Parathyroid adenoma (tissue), 2 donors: ENCODE measurements at regions not wholly inside any gene's neighbourhood (a gene's known extent, or its start where the extent isn't known, plus 50 kb on each side); places are given as distances from the start of the nearest gene placed in this dataset.

Experiments
- H2AFZ ChIP-seq: fragments of 300-600 bp; sonication (generic); one replicate; pipeline ENCODE4 v1.7.0; 2017; ENCODE audit warnings: antibody characterized with exemption, mild to moderate bottlenecking
- H3K27ac ChIP-seq: fragments of 300-600 bp; sonication (generic); one replicate; pipeline ENCODE4 v1.7.0; 2017
- H3K27me3 ChIP-seq: fragments of 300-600 bp; sonication (generic); one replicate; pipeline ENCODE4 v1.7.0; 2017; ENCODE audit warnings: low read length; ENCODE audit not compliant: control insufficient read depth, insufficient read depth
- H3K36me3 ChIP-seq: fragments of 300-600 bp; sonication (generic); one replicate; pipeline ENCODE4 v1.7.0; 2017; ENCODE audit warnings: low read length; ENCODE audit not compliant: control insufficient read depth, insufficient read depth
- H3K4me1 ChIP-seq: fragments of 300-600 bp; sonication (generic); one replicate; pipeline ENCODE4 v1.7.0; 2017; ENCODE audit warnings: control low read depth
- H3K4me2 ChIP-seq: fragments of 300-600 bp; sonication (generic); one replicate; pipeline ENCODE4 v1.7.0; 2017; ENCODE audit warnings: low read length
- H3K4me3 ChIP-seq: fragments of 300-600 bp; sonication (generic); one replicate; pipeline ENCODE4 v1.7.0; 2017; ENCODE audit warnings: low read depth, low read length
- H3K79me2 ChIP-seq: fragments of 300-600 bp; sonication (generic); one replicate; pipeline ENCODE4 v1.7.0; 2017; ENCODE audit warnings: control low read depth
- H3K9ac ChIP-seq: fragments of 300-600 bp; sonication (generic); one replicate; pipeline ENCODE4 v1.7.0; 2017; ENCODE audit warnings: mild to moderate bottlenecking
- H3K9me3 ChIP-seq: fragments of 300-600 bp; sonication (generic); one replicate; pipeline ENCODE4 v1.7.0; 2017; ENCODE audit warnings: low read length; ENCODE audit not compliant: control insufficient read depth
- TF ChIP-seq, protein P1 (sequence below): fragments of 300-600 bp; sonication (generic); IDR thresholded peaks from one replicate; pipeline ENCODE4 v1.7.0; 2017; ENCODE audit warnings: antibody characterized with exemption, mild to moderate bottlenecking
- donor health status: primary hyperparathyroidism.

DNA sequence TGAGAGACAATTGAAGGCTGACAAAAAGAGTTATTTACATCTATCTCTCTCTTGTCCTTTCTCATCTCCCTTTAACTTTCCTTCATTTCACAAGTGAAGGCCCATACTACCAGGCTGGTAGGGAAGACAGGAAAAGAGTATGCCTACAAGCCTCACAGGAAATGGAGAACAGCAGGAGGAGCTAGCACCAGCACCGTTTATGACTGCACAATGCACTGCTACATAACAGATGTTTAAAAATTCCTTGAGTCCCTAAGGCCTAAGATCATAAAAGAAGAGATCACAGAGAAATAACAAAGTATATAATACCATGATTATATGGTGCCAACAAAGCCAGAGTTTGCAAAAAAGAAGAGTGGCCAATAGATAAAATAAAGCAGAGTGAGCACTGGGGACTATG, 194.8 kb downstream of the UNC5CL start:
- Histone ChIP-seq H2AFZ (no peak overlapping the region), H3K4me2 (no peak overlapping the region), H3K9ac (no peak overlapping the region), H3K27me3 (no peaks in the 10 kb centered on the region), H3K4me3 (no peak overlapping the region), H3K79me2 (no peaks in the 10 kb centered on the region), H3K36me3 (no peaks in the 10 kb centered on the region), H3K4me1 (no peaks in the 10 kb centered on the region), H3K9me3 (no peaks in the 10 kb centered on the region), H3K27ac (no peak overlapping the region)
- TF ChIP-seq, protein P1, sequence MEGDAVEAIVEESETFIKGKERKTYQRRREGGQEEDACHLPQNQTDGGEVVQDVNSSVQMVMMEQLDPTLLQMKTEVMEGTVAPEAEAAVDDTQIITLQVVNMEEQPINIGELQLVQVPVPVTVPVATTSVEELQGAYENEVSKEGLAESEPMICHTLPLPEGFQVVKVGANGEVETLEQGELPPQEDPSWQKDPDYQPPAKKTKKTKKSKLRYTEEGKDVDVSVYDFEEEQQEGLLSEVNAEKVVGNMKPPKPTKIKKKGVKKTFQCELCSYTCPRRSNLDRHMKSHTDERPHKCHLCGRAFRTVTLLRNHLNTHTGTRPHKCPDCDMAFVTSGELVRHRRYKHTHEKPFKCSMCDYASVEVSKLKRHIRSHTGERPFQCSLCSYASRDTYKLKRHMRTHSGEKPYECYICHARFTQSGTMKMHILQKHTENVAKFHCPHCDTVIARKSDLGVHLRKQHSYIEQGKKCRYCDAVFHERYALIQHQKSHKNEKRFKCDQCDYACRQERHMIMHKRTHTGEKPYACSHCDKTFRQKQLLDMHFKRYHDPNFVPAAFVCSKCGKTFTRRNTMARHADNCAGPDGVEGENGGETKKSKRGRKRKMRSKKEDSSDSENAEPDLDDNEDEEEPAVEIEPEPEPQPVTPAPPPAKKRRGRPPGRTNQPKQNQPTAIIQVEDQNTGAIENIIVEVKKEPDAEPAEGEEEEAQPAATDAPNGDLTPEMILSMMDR: no peak

DNA sequence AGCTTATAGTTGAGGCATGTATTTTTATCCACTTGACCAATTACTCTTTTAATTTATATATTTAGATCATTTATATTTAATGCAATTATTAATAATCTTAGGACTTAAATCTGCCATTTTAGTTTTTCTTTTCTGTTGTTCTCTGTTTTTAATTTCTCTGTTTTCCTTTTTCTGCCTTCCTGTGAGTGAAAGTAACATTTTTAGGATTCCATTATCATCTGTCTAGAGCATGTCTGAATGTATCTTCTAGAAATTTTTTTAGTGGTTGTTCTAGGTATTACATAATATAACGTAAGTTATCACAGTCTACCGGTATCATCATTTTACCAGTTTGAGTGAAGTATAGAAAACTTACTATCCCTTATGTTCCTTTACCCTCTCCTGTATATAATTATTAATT, 197.3 kb downstream of the UNC5CL start:
- Histone ChIP-seq H3K36me3 (no peaks in the 10 kb centered on the region), H3K9ac (no peak overlapping the region), H3K27me3 (no peaks in the 10 kb centered on the region), H3K79me2 (no peaks in the 10 kb centered on the region), H2AFZ (no peak overlapping the region), H3K4me3 (no peak overlapping the region), H3K27ac (no peak overlapping the region), H3K4me1 (no peaks in the 10 kb centered on the region), H3K4me2 (no peak overlapping the region), H3K9me3 (no peaks in the 10 kb centered on the region)
- TF ChIP-seq, protein P1: no peak

DNA sequence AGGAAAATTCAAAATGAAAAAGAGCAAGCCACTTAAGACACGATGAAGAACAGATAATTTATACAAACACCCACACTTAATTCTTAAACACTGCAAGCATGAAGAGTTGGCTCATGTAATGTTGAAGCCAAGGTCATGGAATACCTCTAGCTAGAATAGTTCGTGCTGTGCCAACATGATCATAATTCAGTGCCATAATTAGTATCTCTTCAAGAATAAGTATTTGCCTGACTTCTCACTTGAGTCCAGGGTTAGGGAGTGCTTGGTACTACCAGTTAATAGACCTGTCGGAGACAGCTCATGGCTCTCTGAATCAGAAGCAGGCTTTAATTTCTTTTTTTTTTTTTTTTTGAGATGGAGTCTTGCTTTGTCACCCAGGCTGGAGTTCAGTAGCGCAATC, 206.3 kb downstream of the UNC5CL start:
- Histone ChIP-seq H3K4me3 (no peak overlapping the region), H3K27ac (no peak overlapping the region), H3K9ac (no peak overlapping the region), H3K4me2 (no peak overlapping the region), H2AFZ (no peak overlapping the region), H3K36me3 (no peaks in the 10 kb centered on the region), H3K9me3 (no peaks in the 10 kb centered on the region), H3K4me1 (no peaks in the 10 kb centered on the region), H3K27me3 (no peaks in the 10 kb centered on the region), H3K79me2 (no peaks in the 10 kb centered on the region)
- TF ChIP-seq, protein P1: no peak

DNA sequence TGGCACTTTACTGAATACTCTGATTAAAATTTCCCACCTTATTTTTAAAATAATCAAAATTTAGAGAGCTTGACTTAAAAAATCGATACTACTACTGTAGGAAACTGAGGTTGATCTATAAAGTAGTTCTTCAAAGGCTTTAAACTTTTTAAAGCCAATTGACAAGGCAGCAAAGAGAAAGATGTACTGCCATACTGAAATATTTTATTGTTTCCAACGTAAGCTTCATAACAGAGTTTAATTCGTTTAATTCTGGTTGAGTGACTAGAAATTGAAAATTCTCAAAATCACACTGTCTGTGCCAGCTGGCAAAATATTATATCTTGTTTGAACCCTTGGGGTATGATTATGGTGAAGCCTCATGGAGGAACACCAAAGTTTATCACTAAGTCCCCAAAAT, 207.6 kb downstream of the UNC5CL start:
- Histone ChIP-seq H3K27me3 (no peaks in the 10 kb centered on the region), H3K79me2 (no peaks in the 10 kb centered on the region), H3K4me1 (no peaks in the 10 kb centered on the region), H2AFZ (no peak overlapping the region), H3K4me2 (no peak overlapping the region), H3K36me3 (no peaks in the 10 kb centered on the region), H3K4me3 (no peak overlapping the region), H3K27ac (no peak overlapping the region), H3K9me3 (no peaks in the 10 kb centered on the region), H3K9ac (no peak overlapping the region)
- TF ChIP-seq, protein P1: no peak

DNA sequence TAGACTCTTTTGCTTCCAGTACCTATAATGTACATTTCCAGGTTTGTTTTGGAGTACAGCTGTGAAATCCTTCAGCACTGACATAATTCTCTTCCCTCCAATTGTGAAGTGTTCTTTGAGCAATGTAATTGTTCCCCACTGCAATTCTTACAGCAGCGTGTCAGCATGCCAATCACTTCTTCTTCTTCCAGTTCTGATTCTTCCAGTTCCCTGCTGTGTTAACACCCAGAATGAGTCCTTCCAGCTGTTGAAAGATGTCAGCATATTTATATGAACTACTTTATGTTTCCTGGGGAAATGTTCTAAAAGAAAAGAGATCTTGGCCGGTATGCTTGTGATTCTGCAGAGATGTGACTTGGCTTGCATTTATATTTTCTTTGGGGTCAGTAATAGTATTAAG, 213.9 kb downstream of the UNC5CL start:
- Histone ChIP-seq H2AFZ (no peak overlapping the region), H3K4me1 (no peaks in the 10 kb centered on the region), H3K36me3 (no peaks in the 10 kb centered on the region), H3K79me2 (no peaks in the 10 kb centered on the region), H3K9me3 (no peaks in the 10 kb centered on the region), H3K4me2 (no peak overlapping the region), H3K9ac (no peak overlapping the region), H3K27ac (no peak overlapping the region), H3K27me3 (no peaks in the 10 kb centered on the region), H3K4me3 (no peak overlapping the region)
- TF ChIP-seq, protein P1: no peak
